B cell (primary cell): ENCODE measurements at regions not wholly inside any gene's neighbourhood (a gene's known extent, or its start where the extent isn't known, plus 50 kb on each side); places are given as distances from the start of the nearest gene placed in this dataset.

ENCODE experiments used
- ATAC-seq: fragments of 200-7000 bp; cut with Tn5 transposase; one replicate; pipeline ENCODE4 v1.10.0; 2021; ENCODE audit warnings: low read depth, mild to moderate bottlenecking, moderate number of reproducible peaks, moderate library complexity
- CTCF ChIA-PET: fragments of 350-600 bp; sonication (Branson Sonifier 250); formaldehyde crosslinking; loops from one replicate; lab custom pipeline; 2021; ENCODE audit warnings: antibody characterized with exemption, inconsistent platforms; lab: Charles Lee
- POLR2A ChIA-PET: fragments of 350-600 bp; sonication (Branson Sonifier 250); formaldehyde crosslinking; loops from one replicate; lab custom pipeline; 2021; ENCODE audit warnings: antibody characterized with exemption; lab: Charles Lee
- DNase-seq: peaks from one replicate; pipeline ENCODE4 v3.0.0; 2013
- H2AFZ ChIP-seq: 2 replicates; pipeline ENCODE4 v1.6.1; 2012; ENCODE audit warnings: mild to moderate bottlenecking, low read depth, low read length; ENCODE audit not compliant: insufficient read depth, poor library complexity, severe bottlenecking
- H3K27ac ChIP-seq, 2 donors: 1 replicate in 1 of 2; 2 replicates in 1 of 2; pipeline ENCODE4 v1.5.1; 2012 to 2013; ENCODE audit warnings: low read length in 2 of 2, mild to moderate bottlenecking in 2 of 2, moderate library complexity in 1 of 2
- H3K27me3 ChIP-seq, 4 experiments: fragments of 200-600 bp in 1 of 4; sonication (generic) in 1 of 4; replicated peaks in 1 of 4; 1 replicate in 2 of 4; 2 replicates in 2 of 4; pipeline versions ENCODE4 v1.6.1 to v1.7.0; 2013 to 2016; ENCODE audit warnings: low read length in 3 of 4, mild to moderate bottlenecking in 2 of 4, mixed read lengths in 1 of 4, moderate library complexity in 1 of 4; ENCODE audit not compliant: insufficient read depth in 4 of 4, control insufficient read depth in 3 of 4; ENCODE audit errors: control extremely low read depth in 1 of 4
- H3K36me3 ChIP-seq, 2 experiments: replicated peaks in 1 of 2; 1 replicate in 1 of 2; 2 replicates in 1 of 2; pipeline versions ENCODE4 v1.6.1 to v1.7.1; 2013; ENCODE audit warnings: low read length in 1 of 2; ENCODE audit not compliant: insufficient read depth in 2 of 2, control insufficient read depth in 1 of 2; ENCODE audit errors: control extremely low read depth in 1 of 2, extremely low read depth in 1 of 2
- H3K4me1 ChIP-seq, 2 donors: fragments of 200-600 bp in 1 of 2; sonication (generic) in 1 of 2; 1 replicate in 1 of 2; 2 replicates in 1 of 2; pipeline versions ENCODE4 v1.5.1 to v1.6.1; 2013 to 2017; ENCODE audit warnings: low read length in 2 of 2; ENCODE audit not compliant: control insufficient read depth in 2 of 2, insufficient read depth in 2 of 2
- H3K4me2 ChIP-seq: replicated peaks from 2 replicates; pipeline ENCODE3; 2012; ENCODE audit warnings: mild to moderate bottlenecking, low read depth, low read length; ENCODE audit not compliant: poor library complexity, severe bottlenecking
- H3K4me3 ChIP-seq, 5 experiments: fragments of 200-600 bp in 1 of 5; sonication (generic) in 1 of 5; 1 replicate in 3 of 5; 2 replicates in 2 of 5; pipeline versions ENCODE4 v1.5.1 to v1.7.0; 2011 to 2016; ENCODE audit warnings: low read length in 4 of 5, mild to moderate bottlenecking in 4 of 5, low read depth in 2 of 5, control low read depth in 1 of 5, moderate library complexity in 1 of 5; ENCODE audit not compliant: insufficient read depth in 1 of 5; ENCODE audit errors: control extremely low read depth in 1 of 5, extremely low read depth in 1 of 5
- H3K79me2 ChIP-seq: fragments of 200-600 bp; sonication (generic); one replicate; pipeline ENCODE4 v1.6.0; 2016; ENCODE audit warnings: low read length; ENCODE audit not compliant: control insufficient read depth, insufficient read depth
- H3K9ac ChIP-seq: fragments of 200-600 bp; sonication (generic); 2 replicates; pipeline ENCODE4 v1.6.1; 2017; ENCODE audit warnings: mild to moderate bottlenecking, low read length, moderate library complexity
- H3K9me3 ChIP-seq, 3 donors: one replicate each; pipeline versions ENCODE4 v1.6.1 to v1.7.1; 2013; ENCODE audit warnings: low read length in 2 of 3; ENCODE audit not compliant: control insufficient read depth in 2 of 3, insufficient read depth in 1 of 3; ENCODE audit errors: control extremely low read depth in 1 of 3
- H4K20me1 ChIP-seq: 2 replicates; pipeline ENCODE4 v1.6.0; 2012; ENCODE audit warnings: mild to moderate bottlenecking, low read length; ENCODE audit not compliant: insufficient read depth, control insufficient read depth, poor library complexity, severe bottlenecking
- H3K27ac Mint-ChIP-seq: one replicate; pipeline ENCODE4 v1.8.0; 2021; ENCODE audit warnings: mixed read lengths
- H3K27me3 Mint-ChIP-seq: one replicate; pipeline ENCODE4 v1.8.0; 2021; ENCODE audit warnings: mixed read lengths
- H3K4me1 Mint-ChIP-seq: one replicate; pipeline ENCODE4 v1.8.0; 2021; ENCODE audit warnings: mixed read lengths
- H3K4me3 Mint-ChIP-seq: one replicate; pipeline ENCODE4 v1.8.0; 2021; ENCODE audit warnings: mixed read lengths
- H3K9me3 Mint-ChIP-seq: one replicate; pipeline ENCODE4 v1.8.0; 2022; ENCODE audit warnings: mixed read lengths; ENCODE audit not compliant: insufficient read depth
- CTCF ChIP-seq: fragments of 200-600 bp; IDR thresholded peaks from one replicate; pipeline ENCODE4 v1.8.0; 2022; ENCODE audit warnings: antibody characterized with exemption, mild to moderate bottlenecking
- EZH2 ChIP-seq: IDR thresholded peaks from 2 replicates; pipeline ENCODE4 v1.6.1; 2012; ENCODE audit warnings: borderline replicate concordance, low read depth, mild to moderate bottlenecking, moderate library complexity, low read length; ENCODE audit not compliant: insufficient read depth, poor library complexity, severe bottlenecking
- WGBS: methylation state at CpG from one replicate; pipeline ENCODE4 v1.1.5; 2013; ENCODE audit warnings: missing lambda C conversion rate; ENCODE audit not compliant: insufficient coverage; 5-methylcytosine and 5-hydroxymethylcytosine counted together
- intact Hi-C: fragments of 100-400 bp; cut with micrococcal nuclease; formaldehyde crosslinking; loops from one replicate; pipeline ENCODE4 v1.10.0; 2022

- no CpG with 5 or more reads among the region's 3 CpGs for WGBS
- no peaks in the 10 kb centered on the region for H4K20me1 ChIP-seq
- Mint-ChIP-seq H3K27me3 (peaks cover 4% of the 10 kb centered on the region), H3K9me3 (peaks cover 10% of the 10 kb centered on the region), H3K4me1 (no peaks in the 10 kb centered on the region), H3K4me3 (no peak overlapping the region), H3K27ac (no peak overlapping the region)
- DNase-seq (no peak), ATAC-seq (no peak)
- no peak overlapping the region for H3K27ac ChIP-seq
- TF ChIP-seq EZH2, result no peak
- no peak for TF ChIP-seq CTCF
- H3K4me3 ChIP-seq, result no peak overlapping the region
- H3K79me2 ChIP-seq, result no peaks in the 10 kb centered on the region
- no peak overlapping the region for H3K9ac ChIP-seq
- no peaks in the 10 kb centered on the region for H3K27me3 ChIP-seq
- peaks cover 0 to 2% of the 10 kb centered on the region in 2 donors for H3K4me1 ChIP-seq
- H2AFZ ChIP-seq, result no peak overlapping the region
- no peak overlapping the region for H3K4me2 ChIP-seq
- ChIA-PET POLR2A (no interaction called here), CTCF (no interaction called here)
- H3K9me3 ChIP-seq, result peaks cover 0 to 14% (median 10%) of the 10 kb centered on the region in 3 donors
- intact Hi-C loops, result no loop called here
- H3K36me3 ChIP-seq, result no peaks in the 10 kb centered on the region
These were observed 151.3 kb downstream of the CYB561 start for GRCh38 chr17:63294776-63295175.

- Mint-ChIP-seq H3K27me3 (peaks cover 3% of the 10 kb centered on the region), H3K4me3 (no peak overlapping the region), H3K27ac (no peak overlapping the region), H3K4me1 (no peaks in the 10 kb centered on the region), H3K9me3 (peaks cover 10% of the 10 kb centered on the region)
- ChIA-PET CTCF (no interaction called here), POLR2A (no interaction called here)
- H3K36me3 ChIP-seq, result no peaks in the 10 kb centered on the region
- peaks cover 0 to 14% (median 10%) of the 10 kb centered on the region in 3 donors for H3K9me3 ChIP-seq
- H3K4me2 ChIP-seq, result no peak overlapping the region
- H4K20me1 ChIP-seq, result no peaks in the 10 kb centered on the region
- no peak overlapping the region for H3K9ac ChIP-seq
- peaks cover 0 to 2% of the 10 kb centered on the region in 2 donors for H3K4me1 ChIP-seq
- TF ChIP-seq CTCF, result no peak
- TF ChIP-seq EZH2, result no peak
- no peak overlapping the region for H3K27ac ChIP-seq
- intact Hi-C loops, result no loop called here
- H3K79me2 ChIP-seq, result no peaks in the 10 kb centered on the region
- no peaks in the 10 kb centered on the region for H3K27me3 ChIP-seq
- DNase-seq (no peak), ATAC-seq (no peak)
- H2AFZ ChIP-seq, result no peak overlapping the region
- WGBS, result 80% methylated on average over 1 of the region's 2 CpGs
- H3K4me3 ChIP-seq, result no peak overlapping the region
These were observed 150.8 kb downstream of the CYB561 start for GRCh38 chr17:63295288-63295687.
